ENCODE measurements at regions not wholly inside any gene's neighbourhood (a gene's known extent, or its start where the extent isn't known, plus 50 kb on each side); places are given as distances from the start of the nearest gene placed in this dataset.

DNA sequence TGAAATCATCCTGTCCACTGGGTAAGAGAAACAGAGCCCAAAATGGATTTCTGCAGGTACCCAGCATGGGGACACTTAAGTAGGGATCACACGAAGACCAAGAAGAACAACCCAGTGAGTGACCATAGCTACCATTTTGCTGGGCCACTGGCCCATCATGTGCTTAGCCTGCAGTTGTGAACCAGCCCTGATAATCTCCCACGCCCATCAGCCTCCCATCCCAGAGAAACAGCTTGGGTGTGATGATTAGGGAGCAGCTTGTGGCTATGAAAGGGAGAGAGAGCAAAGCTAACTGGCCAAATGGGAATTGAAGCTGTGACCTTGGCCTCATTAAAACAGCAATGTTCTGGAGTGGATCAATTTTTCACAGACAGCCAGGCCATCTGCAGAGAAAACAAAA lies 138.5 kb downstream of the SLC24A2 start:
- Histone ChIP-seq H4K20me1 (ENCODE audit: low read depth, low read length) (no peaks in the 10 kb centered on the region), H3K4me2 (ENCODE audit: low read depth, low read length, poor library complexity, severe bottlenecking) (no peak overlapping the region), H3K79me2 (ENCODE audit: insufficient read depth, low read length) (no peaks in the 10 kb centered on the region), H3K27me3 (ENCODE audit: low read length) (no peaks in the 10 kb centered on the region), H3K27ac (ENCODE audit: low read depth, low read length) (no peak overlapping the region), H3K9me2 (replicated peaks; ENCODE audit: insufficient read depth, low read length) (no peaks in the 10 kb centered on the region), H2AFZ (ENCODE audit: low read depth, low read length, severe bottlenecking) (no peak overlapping the region), H3F3A (ENCODE audit: insufficient read depth) (no peaks in the 10 kb centered on the region), H3K9ac (ENCODE audit: low read length) (no peak overlapping the region), H3K4me3 (ENCODE audit: insufficient read depth, low read length, poor library complexity, severe bottlenecking) (no peak overlapping the region), H3K36me3 (ENCODE audit: low read length) (no peaks in the 10 kb centered on the region), H3K9me3 (ENCODE audit: insufficient read depth, low read length) (no peaks in the 10 kb centered on the region)
- TF ChIP-seq EZH2phosphoT487 (conservative IDR thresholded peaks at IDR 0.05; ENCODE audit: low read length) (no peak), CTCF (IDR thresholded peaks at IDR 0.05; ENCODE audit: insufficient read depth, low read length, poor library complexity, severe bottlenecking) (no peak)

DNA sequence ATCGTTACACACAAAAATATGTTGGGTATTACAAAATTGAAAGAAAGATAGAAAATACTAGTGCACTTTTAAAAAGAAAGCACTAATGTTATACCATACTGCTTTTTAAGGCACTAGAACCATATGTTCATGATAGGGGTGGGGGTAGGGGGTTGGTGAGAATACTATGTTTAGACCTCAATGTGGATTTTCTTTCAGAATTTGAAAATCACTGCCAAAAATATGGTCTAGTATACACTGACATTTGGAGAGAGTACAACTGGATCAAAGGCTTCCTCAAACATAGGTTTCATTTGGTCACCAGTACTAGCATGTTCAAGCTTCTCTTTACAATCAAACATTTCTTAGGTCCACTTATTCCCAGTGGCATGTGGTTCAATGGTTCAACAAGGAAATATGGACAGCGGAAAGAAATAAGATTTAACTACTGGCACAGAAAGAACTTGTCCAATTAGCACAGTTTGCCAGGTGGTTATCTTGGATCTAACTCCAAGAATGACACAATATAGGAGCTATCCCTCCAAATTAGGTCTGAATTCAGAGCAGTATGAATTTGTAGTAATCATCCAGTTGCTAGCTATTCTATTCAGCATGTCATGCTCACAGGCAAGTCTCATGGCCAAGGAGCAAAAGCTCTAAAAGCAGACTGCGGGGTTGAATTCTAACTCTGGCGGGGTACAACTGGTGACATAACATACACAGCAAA lies 139.3 kb downstream of the SLC24A2 start:
- H3K9ac ChIP-seq (ENCODE audit: low read length), result no peak overlapping the region
- no peaks in the 10 kb centered on the region for H3F3A ChIP-seq (ENCODE audit: insufficient read depth)
- no peak overlapping the region for H3K27ac ChIP-seq (ENCODE audit: low read depth, low read length)
- H3K9me3 ChIP-seq (ENCODE audit: insufficient read depth, low read length), result no peaks in the 10 kb centered on the region
- no peaks in the 10 kb centered on the region for H3K27me3 ChIP-seq (ENCODE audit: low read length)
- no peak overlapping the region for H3K4me2 ChIP-seq (ENCODE audit: low read depth, low read length, poor library complexity, severe bottlenecking)
- no peak overlapping the region for H3K4me3 ChIP-seq (ENCODE audit: insufficient read depth, low read length, poor library complexity, severe bottlenecking)
- no peaks in the 10 kb centered on the region for H3K9me2 ChIP-seq (replicated peaks; ENCODE audit: insufficient read depth, low read length)
- TF ChIP-seq EZH2phosphoT487 (conservative IDR thresholded peaks at IDR 0.05; ENCODE audit: low read length) (no peak), CTCF (IDR thresholded peaks at IDR 0.05; ENCODE audit: insufficient read depth, low read length, poor library complexity, severe bottlenecking) (no peak)
- H4K20me1 ChIP-seq (ENCODE audit: low read depth, low read length), result no peaks in the 10 kb centered on the region
- H3K79me2 ChIP-seq (ENCODE audit: insufficient read depth, low read length), result no peaks in the 10 kb centered on the region
- no peaks in the 10 kb centered on the region for H3K36me3 ChIP-seq (ENCODE audit: low read length)
- H2AFZ ChIP-seq (ENCODE audit: low read depth, low read length, severe bottlenecking), result no peak overlapping the region

- Histone ChIP-seq H3K27me3 (ENCODE audit: low read length) (no peaks in the 10 kb centered on the region), H3K36me3 (ENCODE audit: low read length) (no peaks in the 10 kb centered on the region), H3K9me3 (ENCODE audit: insufficient read depth, low read length) (no peaks in the 10 kb centered on the region), H4K20me1 (ENCODE audit: low read depth, low read length) (no peaks in the 10 kb centered on the region), H3K9ac (ENCODE audit: low read length) (no peak overlapping the region), H3K27ac (ENCODE audit: low read depth, low read length) (no peak overlapping the region), H2AFZ (ENCODE audit: low read depth, low read length, severe bottlenecking) (no peak overlapping the region), H3K4me3 (ENCODE audit: insufficient read depth, low read length, poor library complexity, severe bottlenecking) (no peak overlapping the region), H3K79me2 (ENCODE audit: insufficient read depth, low read length) (no peaks in the 10 kb centered on the region), H3F3A (ENCODE audit: insufficient read depth) (no peaks in the 10 kb centered on the region), H3K4me2 (ENCODE audit: low read depth, low read length, poor library complexity, severe bottlenecking) (no peak overlapping the region), H3K9me2 (replicated peaks; ENCODE audit: insufficient read depth, low read length) (no peaks in the 10 kb centered on the region)
- TF ChIP-seq EZH2phosphoT487 (conservative IDR thresholded peaks at IDR 0.05; ENCODE audit: low read length) (no peak), CTCF (IDR thresholded peaks at IDR 0.05; ENCODE audit: insufficient read depth, low read length, poor library complexity, severe bottlenecking) (no peak)
Measured at GRCh38 chr9:19648672-19649071, 140.2 kb downstream of the SLC24A2 start.

Data from SU-DHL-6 (cell line).